ENCODE measurements at regions not wholly inside any gene's neighbourhood (a gene's known extent, or its start where the extent isn't known, plus 50 kb on each side); places are given as distances from the start of the nearest gene placed in this dataset.

DNA sequence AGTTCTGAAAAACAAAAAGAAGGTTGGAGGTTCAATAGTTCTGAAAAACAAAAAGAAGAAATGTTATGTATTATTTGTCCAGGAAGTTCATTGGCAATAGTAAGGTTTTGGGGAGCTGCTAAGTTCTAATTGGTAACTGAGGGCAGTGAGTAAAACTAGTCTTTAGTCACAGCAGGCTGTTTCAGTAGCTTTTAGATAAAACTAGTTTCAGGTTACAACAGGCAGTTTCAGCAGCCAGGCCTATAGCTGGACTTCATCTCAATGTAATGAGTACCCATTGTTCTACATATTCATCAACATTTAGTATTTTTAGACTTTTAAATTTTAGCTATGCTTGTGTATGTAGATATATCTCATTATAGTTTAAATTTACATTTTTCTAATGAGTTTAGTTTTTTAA lies 639.3 kb downstream of the TOX3 start:
- TF ChIP-seq ISL1 (CRISPR knock-in tag; IDR thresholded peaks at IDR 0.05) (no peak), RARB (CRISPR knock-in tag; IDR thresholded peaks at IDR 0.05) (no peak), GLIS3 (CRISPR knock-in tag; IDR thresholded peaks at IDR 0.05) (no peak)
